HK-2 (cell line): ENCODE measurements at regions not wholly inside any gene's neighbourhood (a gene's known extent, or its start where the extent isn't known, plus 50 kb on each side); places are given as distances from the start of the nearest gene placed in this dataset.
"Not testable (repeated sequence)": the region's sequence is repeated elsewhere in the genome, so short reads cannot be mapped to it uniquely, and the experiment has no call there.

Source experiments
- DNase-seq: peaks from one replicate; pipeline ENCODE4 v3.0.0-alpha.2; 2018; ENCODE audit not compliant: unreplicated experiment

GRCh38 chr6:168369786-168370185 is 50.2 kb upstream of the DACT2 start:
- DNase-seq = no peak

- DNase-seq = peak; percentile 79
These were observed 50.9 kb upstream of the DACT2 start for GRCh38 chr6:168370310-168370991.

GRCh38 chr6:168371185-168371584 is 51.6 kb upstream of the DACT2 start:
- no peak for DNase-seq

GRCh38 chr6:168371618-168371980 is 52.0 kb upstream of the DACT2 start:
- no peak for DNase-seq

- DNase-seq = no peak
These were observed 52.6 kb upstream of the DACT2 start for GRCh38 chr6:168371981-168372711.

GRCh38 chr6:168372889-168373288 is 53.3 kb upstream of the DACT2 start:
- DNase-seq = no peak

- no peak for DNase-seq
These were observed 53.8 kb upstream of the DACT2 start for GRCh38 chr6:168373389-168373788.

- no peak for DNase-seq
These were observed 54.5 kb upstream of the DACT2 start for GRCh38 chr6:168374051-168374502.

- DNase-seq = no peak
These were observed 55.0 kb upstream of the DACT2 start for GRCh38 chr6:168374541-168375071.

- no peak for DNase-seq
These were observed 56.5 kb upstream of the DACT2 start for GRCh38 chr6:168376120-168376519.

GRCh38 chr6:168376811-168377483 is 57.4 kb upstream of the DACT2 start:
- no peak for DNase-seq

GRCh38 chr6:168377484-168377855 is 57.9 kb upstream of the DACT2 start:
- DNase-seq = no peak

- no peak for DNase-seq
These were observed 58.6 kb upstream of the DACT2 start for GRCh38 chr6:168377856-168378832.

- DNase-seq = not testable (repeated sequence)
These were observed 60.0 kb upstream of the DACT2 start for GRCh38 chr6:168379579-168379978.

- not testable (repeated sequence) for DNase-seq
These were observed 60.6 kb upstream of the SMOC2 start for GRCh38 chr6:168380166-168380955.

- no peak for DNase-seq
These were observed 59.9 kb upstream of the SMOC2 start for GRCh38 chr6:168380956-168381605.

GRCh38 chr6:168381726-168382458 is 59.1 kb upstream of the SMOC2 start:
- no peak for DNase-seq

GRCh38 chr6:168383062-168383854 is 57.7 kb upstream of the SMOC2 start:
- no peak for DNase-seq
